IMR-90 (cell line): ENCODE measurements at regions not wholly inside any gene's neighbourhood (a gene's known extent, or its start where the extent isn't known, plus 50 kb on each side); places are given as distances from the start of the nearest gene placed in this dataset.

ENCODE experiments used
- ATAC-seq: fragments of 200-7000 bp; cut with Tn5 transposase; 2 replicates; pipeline ENCODE4 v1.9.1; 2020; ENCODE audit warnings: low read depth, mild to moderate bottlenecking, moderate library complexity
- BruUV-seq: library from RNA; stranded (reverse); fragments of 400-500 nt; replicated peaks from 2 replicates; lab custom pipeline; 2021; lab: Mats Ljungman, UMichigan
- CTCF ChIA-PET: fragments of 300-600 bp; formaldehyde crosslinking; extraction: SDS; loops from one replicate; lab custom pipeline; 2021; ENCODE audit warnings: antibody characterized with exemption; lab: Yijun Ruan, JAX
- POLR2A ChIA-PET: fragments of 300-600 bp; sonication (Branson Sonifier 250); formaldehyde crosslinking; loops from one replicate; lab custom pipeline; 2022; ENCODE audit warnings: antibody characterized with exemption; ENCODE audit not compliant: unreplicated experiment; lab: Charles Lee
- DNase-seq: peaks from one replicate; pipeline ENCODE4 v3.0.0; 2013
- H2AFZ ChIP-seq: replicated peaks from 2 replicates; pipeline ENCODE3; 2013; ENCODE audit warnings: low read length, mild to moderate bottlenecking; ENCODE audit not compliant: poor library complexity
- H2AK5ac ChIP-seq: 2 replicates; pipeline ENCODE4 v1.6.1; 2013; ENCODE audit warnings: low read depth, low read length, inconsistent platforms
- H2AK9ac ChIP-seq: replicated peaks from 2 replicates; pipeline ENCODE3; 2013; ENCODE audit warnings: mild to moderate bottlenecking, low read depth, low read length, moderate library complexity; ENCODE audit not compliant: poor library complexity
- H2BK120ac ChIP-seq: 2 replicates; pipeline ENCODE4 v1.6.1; 2013; ENCODE audit warnings: low read depth, low read length, inconsistent platforms
- H2BK15ac ChIP-seq: 3 replicates; pipeline ENCODE4 v1.6.1; 2013; ENCODE audit warnings: low read depth, low read length, inconsistent platforms
- H2BK20ac ChIP-seq: 2 replicates; pipeline ENCODE4 v1.6.1; 2013; ENCODE audit warnings: low read depth, mild to moderate bottlenecking, inconsistent platforms, low read length, moderate library complexity
- H2BK5ac ChIP-seq: 2 replicates; pipeline ENCODE4 v1.6.1; 2013; ENCODE audit warnings: mild to moderate bottlenecking, low read depth, low read length, inconsistent platforms; ENCODE audit not compliant: poor library complexity, severe bottlenecking
- H3K14ac ChIP-seq: replicated peaks from 2 replicates; pipeline ENCODE4 v1.6.1; 2013; ENCODE audit warnings: low read depth, low read length, inconsistent platforms
- H3K18ac ChIP-seq: 2 replicates; pipeline ENCODE4 v1.6.1; 2013; ENCODE audit warnings: low read depth, low read length, control low read depth
- H3K23ac ChIP-seq: 2 replicates; pipeline ENCODE4 v1.6.1; 2013; ENCODE audit warnings: low read depth, low read length, inconsistent platforms
- H3K27ac ChIP-seq: 2 replicates; pipeline ENCODE4 v1.5.1; 2013; ENCODE audit warnings: mild to moderate bottlenecking, control low read depth, low read length; ENCODE audit not compliant: insufficient read depth
- H3K27me3 ChIP-seq: 2 replicates; pipeline ENCODE4 v1.6.1; 2013; ENCODE audit warnings: low read length; ENCODE audit not compliant: control insufficient read depth, insufficient read depth
- H3K36me3 ChIP-seq: 2 replicates; pipeline ENCODE4 v1.6.1; 2013; ENCODE audit warnings: low read length, mixed read lengths; ENCODE audit not compliant: control insufficient read depth, insufficient read depth
- H3K4ac ChIP-seq: 2 replicates; pipeline ENCODE4 v1.6.1; 2013; ENCODE audit warnings: low read depth, low read length, inconsistent platforms
- H3K4me1 ChIP-seq: 2 replicates; pipeline ENCODE4 v1.6.1; 2013; ENCODE audit warnings: low read length, mixed read lengths; ENCODE audit not compliant: control insufficient read depth, insufficient read depth
- H3K4me2 ChIP-seq: 2 replicates; pipeline ENCODE4 v1.6.1; 2013; ENCODE audit warnings: low read depth, mild to moderate bottlenecking, control low read depth, low read length, moderate library complexity
- H3K4me3 ChIP-seq: 2 replicates; pipeline ENCODE4 v1.5.1; 2013; ENCODE audit warnings: low read depth, mild to moderate bottlenecking, control low read depth, low read length, moderate library complexity; ENCODE audit not compliant: insufficient read depth
- H3K56ac ChIP-seq: 2 replicates; pipeline ENCODE4 v1.6.1; 2013; ENCODE audit warnings: low read length, inconsistent platforms; ENCODE audit not compliant: insufficient read depth; ENCODE audit errors: extremely low read depth
- H3K79me1 ChIP-seq, 2 experiments: 2 replicates each; pipeline ENCODE4 v1.6.1; 2013; ENCODE audit warnings: low read length in 2 of 2, inconsistent platforms in 1 of 2, low read depth in 1 of 2
- H3K9ac ChIP-seq: 2 replicates; pipeline ENCODE4 v1.6.1; 2013; ENCODE audit warnings: low read depth, low read length, control low read depth
- H3K9me1 ChIP-seq: 2 replicates; pipeline ENCODE4 v1.6.1; 2013; ENCODE audit warnings: low read length, inconsistent platforms; ENCODE audit not compliant: insufficient read depth
- H3K9me3 ChIP-seq: 2 replicates; pipeline ENCODE4 v1.6.1; 2013; ENCODE audit warnings: low read length; ENCODE audit not compliant: control insufficient read depth, insufficient read depth
- H4K20me1 ChIP-seq: 2 replicates; pipeline ENCODE4 v1.6.1; 2013; ENCODE audit warnings: low read length, inconsistent platforms; ENCODE audit not compliant: insufficient read depth
- H4K5ac ChIP-seq: 2 replicates; pipeline ENCODE4 v1.6.1; 2013; ENCODE audit warnings: mild to moderate bottlenecking, low read depth, low read length, control low read depth
- H4K8ac ChIP-seq, 2 experiments: 2 replicates each; pipeline ENCODE4 v1.6.1; 2013; ENCODE audit warnings: low read depth in 2 of 2, low read length in 2 of 2, control low read depth in 1 of 2, inconsistent platforms in 1 of 2
- H4K91ac ChIP-seq: 2 replicates; pipeline ENCODE4 v1.6.1; 2013; ENCODE audit warnings: low read depth, low read length, inconsistent platforms; ENCODE audit not compliant: insufficient read depth
- BHLHE40 ChIP-seq: fragments of 150-350 bp; IDR thresholded peaks from 2 replicates; pipeline ENCODE4 v1.6.1; 2016; ENCODE audit warnings: mild to moderate bottlenecking, low read depth, low read length
- CEBPB ChIP-seq: IDR thresholded peaks from 2 replicates; pipeline ENCODE4 v1.6.1; 2012; ENCODE audit warnings: low read depth, low read length, improper control_type of control experiment
- CHD1 ChIP-seq: IDR thresholded peaks from 2 replicates; pipeline ENCODE4 v1.6.1; 2012; ENCODE audit warnings: low read depth, low read length, improper control_type of control experiment
- CTCF ChIP-seq: conservative IDR thresholded peaks from 2 replicates; pipeline ENCODE4 v1.5.1; 2012; ENCODE audit warnings: mild to moderate bottlenecking, low read depth, low read length, improper control_type of control experiment
- ELK1 ChIP-seq: fragments of 150-350 bp; IDR thresholded peaks from 2 replicates; pipeline ENCODE4 v1.6.1; 2016; ENCODE audit warnings: low read depth, mild to moderate bottlenecking, low read length, moderate library complexity, borderline replicate concordance
- FOS ChIP-seq: fragments of 150-350 bp; IDR thresholded peaks from 2 replicates; pipeline ENCODE4 v1.6.1; 2016; ENCODE audit warnings: low read depth, low read length
- MAFK ChIP-seq: IDR thresholded peaks from 2 replicates; pipeline ENCODE4 v1.6.1; 2012; ENCODE audit warnings: low read depth, low read length, improper control_type of control experiment
- MAZ ChIP-seq: IDR thresholded peaks from 2 replicates; pipeline ENCODE4 v1.6.1; 2012; ENCODE audit warnings: low read depth, mild to moderate bottlenecking, low read length, improper control_type of control experiment, moderate library complexity, borderline replicate concordance
- MXI1 ChIP-seq: IDR thresholded peaks from 2 replicates; pipeline ENCODE4 v1.6.1; 2012; ENCODE audit warnings: low read depth, mild to moderate bottlenecking, low read length, moderate library complexity, borderline replicate concordance
- NFE2L2 ChIP-seq: fragments of 150-350 bp; IDR thresholded peaks from 2 replicates; pipeline ENCODE4 v1.6.1; 2016; ENCODE audit warnings: low read depth, mild to moderate bottlenecking, low read length
- POLR2A ChIP-seq: IDR thresholded peaks from 2 replicates; pipeline ENCODE4 v1.6.1; 2012; ENCODE audit warnings: mild to moderate bottlenecking, low read depth, low read length
- RAD21 ChIP-seq: IDR thresholded peaks from 2 replicates; pipeline ENCODE4 v1.6.1; 2012; ENCODE audit warnings: low read length, improper control_type of control experiment
- RCOR1 ChIP-seq: IDR thresholded peaks from 2 replicates; pipeline ENCODE4 v1.6.1; 2012; ENCODE audit warnings: mild to moderate bottlenecking, low read length, improper control_type of control experiment; ENCODE audit not compliant: insufficient replicate concordance
- RFX5 ChIP-seq: IDR thresholded peaks from 2 replicates; pipeline ENCODE4 v1.8.0; 2012; ENCODE audit warnings: low read depth, mild to moderate bottlenecking, low read length, moderate library complexity
- SMC3 ChIP-seq: fragments of 150-350 bp; IDR thresholded peaks from 2 replicates; pipeline ENCODE4 v1.6.1; 2016; ENCODE audit warnings: low read depth, mild to moderate bottlenecking, antibody characterized with exemption, low read length, moderate library complexity
- USF2 ChIP-seq: fragments of 150-350 bp; IDR thresholded peaks from 2 replicates; pipeline ENCODE4 v1.6.1; 2017; ENCODE audit warnings: mild to moderate bottlenecking, antibody characterized with exemption, low read length, low read depth
- WGBS, 2 experiments: methylation state at CpG; one replicate each; pipeline versions ENCODE4 v1.1.5 to v1.1.7; 2013; ENCODE audit warnings: missing lambda C conversion rate in 2 of 2; ENCODE audit not compliant: insufficient read length in 1 of 2; ENCODE audit errors: extremely low coverage in 2 of 2; 5-methylcytosine and 5-hydroxymethylcytosine counted together
- dilution Hi-C: fragments of 300-500 bp; cut with HindIII; formaldehyde crosslinking; loops from one replicate; pipeline ENCODE4 v1.14.3; 2018; ENCODE audit warnings: low sequenced_read_pairs; ENCODE audit not compliant: unreplicated experiment
- in situ Hi-C: fragments of 300-500 bp; cut with MboI; formaldehyde crosslinking; loops from 3 replicates; pipeline ENCODE4 v1.14.3; 2019; ENCODE audit warnings: low sequenced_read_pairs, inconsistent platforms, mixed read lengths
- intact Hi-C: fragments of 100-400 bp; cut with micrococcal nuclease; formaldehyde crosslinking; loops from 2 replicates; pipeline ENCODE4 v1.10.0; 2022

- no peak overlapping the region for H3K56ac ChIP-seq
- H3K4me3 ChIP-seq: no peak overlapping the region
- DNase-seq: no peak
- H3K18ac ChIP-seq: no peak overlapping the region
- H2BK15ac ChIP-seq: no peak overlapping the region
- no peak overlapping the region for H4K91ac ChIP-seq
- no peaks in the 10 kb centered on the region for H3K27me3 ChIP-seq
- in situ Hi-C loops: no loop called here
- H3K14ac ChIP-seq: no peak overlapping the region
- POLR2A ChIA-PET: no interaction called here
- H3K9ac ChIP-seq: no peak overlapping the region
- no peak overlapping the region for H2AFZ ChIP-seq
- TF ChIP-seq MAZ: no peak
- TF ChIP-seq ELK1: no peak
- no peak for TF ChIP-seq CHD1
- no peak for TF ChIP-seq MXI1
- no peak for TF ChIP-seq RFX5
- no peak for TF ChIP-seq MAFK
- TF ChIP-seq FOS: no peak
- TF ChIP-seq RCOR1: no peak
- TF ChIP-seq NFE2L2: no peak
- TF ChIP-seq CEBPB: no peak
- TF ChIP-seq USF2: no peak
- no peak for TF ChIP-seq CTCF
- no peak for TF ChIP-seq POLR2A
- no peak for TF ChIP-seq RAD21
- no peak for TF ChIP-seq SMC3
- no peak for TF ChIP-seq BHLHE40
- no peaks in the 10 kb centered on the region for H3K9me3 ChIP-seq
- H3K4ac ChIP-seq: no peak overlapping the region
- 75% methylated on average over 2 of the region's 2 CpGs; no CpG with 5 or more reads in 1 of the 2 experiments for WGBS, 2 experiments
- H4K20me1 ChIP-seq: no peaks in the 10 kb centered on the region
- no peak overlapping the region for H4K5ac ChIP-seq
- dilution Hi-C loops: no loop called here
- H2AK5ac ChIP-seq: no peak overlapping the region
- H3K9me1 ChIP-seq: no peaks in the 10 kb centered on the region
- CTCF ChIA-PET: interaction anchor here (0.7 kb wide), 1 partner anchor 217 kb away, joined by 3 read pairs; no protein-coding TSS in a partner anchor
- no peak overlapping the region for H3K4me2 ChIP-seq
- no peak overlapping the region for H2BK20ac ChIP-seq
- no TSS peak for BruUV-seq
- H3K27ac ChIP-seq: no peak overlapping the region
- no peak overlapping the region for H2BK120ac ChIP-seq
- no peak overlapping the region for H2BK5ac ChIP-seq
- H2AK9ac ChIP-seq: no peak overlapping the region
- no peak for ATAC-seq
- no peak overlapping the region for H4K8ac ChIP-seq
- no peak overlapping the region for H3K23ac ChIP-seq
- no peaks in the 10 kb centered on the region for H3K79me1 ChIP-seq
- intact Hi-C loops: no loop called here
- H3K4me1 ChIP-seq: no peaks in the 10 kb centered on the region
- H3K36me3 ChIP-seq: no peaks in the 10 kb centered on the region
These were observed 194.9 kb downstream of the GALNT1 start for GRCh38 chr18:35776473-35776872.
